ENCODE measurements at regions not wholly inside any gene's neighbourhood (a gene's known extent, or its start where the extent isn't known, plus 50 kb on each side); places are given as distances from the start of the nearest gene placed in this dataset.

DNA sequence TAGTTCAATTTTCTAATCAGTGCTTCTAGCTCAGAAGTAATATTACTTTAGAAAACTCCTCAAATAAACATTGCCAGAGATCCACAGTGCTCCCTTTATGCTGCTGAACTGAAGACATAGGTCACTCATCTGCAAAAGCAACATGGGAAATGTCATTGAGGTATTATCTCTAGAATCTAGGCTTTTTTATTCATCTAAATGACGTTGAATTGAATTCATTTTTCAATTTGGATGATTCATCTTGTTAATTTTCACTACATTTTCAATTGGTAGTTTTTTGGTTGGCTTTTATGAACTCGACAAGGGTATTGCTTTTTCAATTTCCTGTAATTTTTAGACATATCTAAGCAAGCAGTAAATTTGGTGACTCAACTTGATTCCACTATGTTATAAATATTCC, 275.4 kb downstream of the NFKBIZ start:
- POLR2A ChIA-PET = no interaction called here
- intact Hi-C loops (cut with micrococcal nuclease; ENCODE audit: unreplicated experiment) = no loop called here
- no peak for DNase-seq (ENCODE audit: low read depth, low spot score)
- RAD21 ChIA-PET (ENCODE audit: unreplicated experiment) = no interaction called here
- CTCF ChIA-PET = interaction anchor here (0.6 kb wide), 1 partner anchor 104 kb away, joined by 4 read pairs; no protein-coding TSS in a partner anchor
- 0% methylated on average over 2 of the region's 2 CpGs for WGBS (ENCODE audit: insufficient coverage, insufficient replicate concordance, low lambda C conversion rate, missing lambda C conversion rate)
- H3K27ac ChIP-seq (ENCODE audit: control insufficient read depth, insufficient read depth) = no peak overlapping the region
- SMC1A ChIA-PET (ENCODE audit: uncharacterized antibody, unreplicated experiment) = no interaction called here
- no peaks in the 10 kb centered on the region for H3K36me3 ChIP-seq (ENCODE audit: control insufficient read depth in 2 of 2, insufficient read depth in 2 of 2, low read length in 1 of 2)
- no peaks in the 10 kb centered on the region for H3K27me3 ChIP-seq (replicated peaks in 1 of 2; ENCODE audit: control insufficient read depth in 2 of 2, insufficient read depth in 2 of 2, low read length in 1 of 2)
- H3K4me2 ChIP-seq (ENCODE audit: control insufficient read depth, insufficient read depth) = no peak overlapping the region
- no peaks in the 10 kb centered on the region for H3K79me2 ChIP-seq (ENCODE audit: control insufficient read depth, insufficient read depth, low read length)
- TF ChIP-seq MEF2A (IDR thresholded peaks at IDR 0.05; ENCODE audit: insufficient read depth, low read depth, low read length) = no peak
- no peak overlapping the region for H3K4me3 ChIP-seq
- no peak overlapping the region for H2AFZ ChIP-seq (ENCODE audit: control insufficient read depth, low read depth, low read length)
- ATAC-seq = no peak
- no peak for FAIRE-seq
- no TSS peak for BruUV-seq (replicated peaks)
- no peak overlapping the region for H3K9ac ChIP-seq (ENCODE audit: control insufficient read depth, insufficient read depth, low read length)
- no peaks in the 10 kb centered on the region for H3K4me1 ChIP-seq (ENCODE audit: control insufficient read depth, insufficient read depth, low read length)
- no peaks in the 10 kb centered on the region for H4K20me1 ChIP-seq (ENCODE audit: control insufficient read depth, insufficient read depth)
- peaks cover 11% of the 10 kb centered on the region for H3K9me3 ChIP-seq (replicated peaks; ENCODE audit: control insufficient read depth, insufficient read depth, low read length)
- in situ Hi-C loops (cut with MboI) = no loop called here

GRCh38 chr3:102125197-102125993, 276.1 kb downstream of the NFKBIZ start:
- WGBS (ENCODE audit: insufficient coverage, insufficient replicate concordance, low lambda C conversion rate, missing lambda C conversion rate) = 28% methylated on average over 5 of the region's 5 CpGs
- H2AFZ ChIP-seq (ENCODE audit: control insufficient read depth, low read depth, low read length) = no peak overlapping the region
- ChIA-PET CTCF (interaction anchor here (0.6 kb wide), 1 partner anchor 104 kb away, joined by 4 read pairs; no protein-coding TSS in a partner anchor), POLR2A (no interaction called here), RAD21 (ENCODE audit: unreplicated experiment) (no interaction called here), SMC1A (ENCODE audit: uncharacterized antibody, unreplicated experiment) (no interaction called here)
- in situ Hi-C loops (cut with MboI) (no loop called here), intact Hi-C loops (cut with micrococcal nuclease; ENCODE audit: unreplicated experiment) (no loop called here)
- no peak overlapping the region for H3K4me2 ChIP-seq (ENCODE audit: control insufficient read depth, insufficient read depth)
- DNase-seq (ENCODE audit: low read depth, low spot score) (no peak), ATAC-seq (no peak), FAIRE-seq (no peak)
- H3K4me1 ChIP-seq (ENCODE audit: control insufficient read depth, insufficient read depth, low read length) = no peaks in the 10 kb centered on the region
- no peaks in the 10 kb centered on the region for H4K20me1 ChIP-seq (ENCODE audit: control insufficient read depth, insufficient read depth)
- no peaks in the 10 kb centered on the region for H3K27me3 ChIP-seq (replicated peaks in 1 of 2; ENCODE audit: control insufficient read depth in 2 of 2, insufficient read depth in 2 of 2, low read length in 1 of 2)
- no peak overlapping the region for H3K9ac ChIP-seq (ENCODE audit: control insufficient read depth, insufficient read depth, low read length)
- no peaks in the 10 kb centered on the region for H3K79me2 ChIP-seq (ENCODE audit: control insufficient read depth, insufficient read depth, low read length)
- no peak overlapping the region for H3K4me3 ChIP-seq
- no peaks in the 10 kb centered on the region for H3K36me3 ChIP-seq (ENCODE audit: control insufficient read depth in 2 of 2, insufficient read depth in 2 of 2, low read length in 1 of 2)
- H3K27ac ChIP-seq (ENCODE audit: control insufficient read depth, insufficient read depth) = no peak overlapping the region
- H3K9me3 ChIP-seq (replicated peaks; ENCODE audit: control insufficient read depth, insufficient read depth, low read length) = peaks cover 11% of the 10 kb centered on the region
- BruUV-seq (replicated peaks) = no TSS peak
- TF ChIP-seq E2F4 (IDR thresholded peaks at IDR 0.05; ENCODE audit: low read depth, low read length) (no peak), MEF2B (IDR thresholded peaks at IDR 0.05; ENCODE audit: partially characterized antibody, poor library complexity, severe bottlenecking) (no peak), SREBF1 (IDR thresholded peaks at IDR 0.05; ENCODE audit: low read length) (no peak), ZSCAN29 (IDR thresholded peaks at IDR 0.05) (no peak), ZBTB11 (CRISPR knock-in tag; IDR thresholded peaks at IDR 0.05) (no peak), YBX1 (IDR thresholded peaks at IDR 0.05) (no peak), ZNF274 (IDR thresholded peaks at IDR 0.05; ENCODE audit: insufficient read depth, insufficient read length) (no peak), MEF2A (IDR thresholded peaks at IDR 0.05; ENCODE audit: insufficient read depth, low read depth, low read length) (no peak), MTA2 (IDR thresholded peaks at IDR 0.05; ENCODE audit: low read depth) (no peak), NFXL1 (IDR thresholded peaks at IDR 0.05; ENCODE audit: borderline replicate concordance) (no peak), RAD21 (IDR thresholded peaks at IDR 0.05; ENCODE audit: insufficient read depth, low read depth, low read length) (no peak)
